Stimulated activated CD4-positive, alpha-beta T cell treated with anti-CD3 and anti-CD28 coated beads, TNF-alpha, amount 100 ng/mL, for 4 hours (primary cell): ENCODE measurements at regions not wholly inside any gene's neighbourhood (a gene's known extent, or its start where the extent isn't known, plus 50 kb on each side); places are given as distances from the start of the nearest gene placed in this dataset.
"Not testable (repeated sequence)": the region's sequence is repeated elsewhere in the genome, so short reads cannot be mapped to it uniquely, and the experiment has no call there.

Experiments
- DNase-seq, 3 experiments: peaks; one replicate each; pipeline ENCODE4 v3.0.0-alpha.2; 2020; ENCODE audit warnings: low read depth in 3 of 3

GRCh38 chr5:75002271-75002670 is 50.1 kb downstream of the GCNT4 start:
- no peak for DNase-seq

- DNase-seq: no peak
Observed at GRCh38 chr5:74995926-74996325, 56.4 kb downstream of the GCNT4 start.

GRCh38 chr5:74994826-74995225 is 57.5 kb downstream of the GCNT4 start:
- DNase-seq: no peak

GRCh38 chr5:74993743-74994142 is 58.6 kb downstream of the GCNT4 start:
- DNase-seq: no peak

GRCh38 chr5:74992791-74993190 is 59.6 kb downstream of the GCNT4 start:
- DNase-seq: no peak

- no peak for DNase-seq
Observed at GRCh38 chr5:74991522-74991921, 60.8 kb downstream of the GCNT4 start.

GRCh38 chr5:74990194-74990593 is 62.2 kb downstream of the GCNT4 start:
- DNase-seq: no peak

- DNase-seq: no peak
Observed at GRCh38 chr5:74988273-74988983, 63.9 kb downstream of the GCNT4 start.

GRCh38 chr5:74978345-74978744 is 74.0 kb downstream of the GCNT4 start:
- no peak for DNase-seq

- no peak for DNase-seq
Observed at GRCh38 chr5:74977471-74977870, 74.9 kb downstream of the GCNT4 start.

GRCh38 chr5:74976651-74977050 is 75.7 kb downstream of the GCNT4 start:
- DNase-seq: no peak

- DNase-seq: no peak
Observed at GRCh38 chr5:74975582-74975981, 76.8 kb downstream of the GCNT4 start.

GRCh38 chr5:74974451-74975091 is 77.8 kb downstream of the GCNT4 start:
- peak in 1 of 3 experiments; percentile 1 for DNase-seq

- no peak for DNase-seq
Observed at GRCh38 chr5:74973694-74974093, 78.7 kb downstream of the GCNT4 start.

GRCh38 chr5:74971947-74972460 is 80.4 kb downstream of the GCNT4 start:
- DNase-seq: no peak

- not testable (repeated sequence) for DNase-seq
Observed at GRCh38 chr5:74970891-74971290, 81.5 kb downstream of the GCNT4 start.

GRCh38 chr5:74969726-74970125 is 82.6 kb downstream of the GCNT4 start:
- no peak for DNase-seq

GRCh38 chr5:74966141-74967026 is 86.0 kb downstream of the GCNT4 start:
- no peak for DNase-seq

GRCh38 chr5:74963407-74963806 is 89.0 kb downstream of the GCNT4 start:
- no peak for DNase-seq

GRCh38 chr5:74957906-74958305 is 91.7 kb upstream of the FAM169A start:
- DNase-seq: no peak

- DNase-seq: no peak
Observed at GRCh38 chr5:74957029-74957784, 91.0 kb upstream of the FAM169A start.

GRCh38 chr5:74956278-74956677 is 90.1 kb upstream of the FAM169A start:
- no peak for DNase-seq
